GM21723 (cell line): ENCODE measurements at regions not wholly inside any gene's neighbourhood (a gene's known extent, or its start where the extent isn't known, plus 50 kb on each side); places are given as distances from the start of the nearest gene placed in this dataset.
"Not testable (repeated sequence)": the region's sequence is repeated elsewhere in the genome, so short reads cannot be mapped to it uniquely, and the experiment has no call there.

Source experiments
- ATAC-seq: cut with Tn5 transposase; IDR thresholded peaks from one replicate; pipeline ENCODE4 v1.9.1; 2021; ENCODE audit warnings: mild to moderate bottlenecking, moderate library complexity; ENCODE audit not compliant: unreplicated experiment

- ATAC-seq: not testable (repeated sequence)
Observed at GRCh38 chr22:23443905-23444304, 136.2 kb downstream of the IGLL1 start.

- ATAC-seq: not testable (repeated sequence)
Observed at GRCh38 chr22:23439581-23439980, 140.5 kb downstream of the IGLL1 start.

GRCh38 chr22:23438216-23438615 lies 141.9 kb downstream of the IGLL1 start:
- ATAC-seq: no peak

- no peak for ATAC-seq
Observed at GRCh38 chr22:23437779-23438178, 142.3 kb downstream of the IGLL1 start.

GRCh38 chr22:23437107-23437395 lies 143.0 kb downstream of the IGLL1 start:
- not testable (repeated sequence) for ATAC-seq

GRCh38 chr22:23436354-23437106 lies 143.6 kb downstream of the IGLL1 start:
- not testable (repeated sequence) for ATAC-seq

GRCh38 chr22:23435186-23435585 lies 144.9 kb downstream of the IGLL1 start:
- ATAC-seq: not testable (repeated sequence)

- not testable (repeated sequence) for ATAC-seq
Observed at GRCh38 chr22:23434198-23434830, 145.8 kb downstream of the IGLL1 start.

GRCh38 chr22:23433127-23434005 lies 146.7 kb downstream of the IGLL1 start:
- not testable (repeated sequence) for ATAC-seq

GRCh38 chr22:23432719-23433118 lies 147.4 kb downstream of the IGLL1 start:
- ATAC-seq: not testable (repeated sequence)

GRCh38 chr22:23431337-23432072 lies 148.6 kb downstream of the IGLL1 start:
- ATAC-seq: no peak

- not testable (repeated sequence) for ATAC-seq
Observed at GRCh38 chr22:23424551-23425068, 155.5 kb downstream of the IGLL1 start.

- ATAC-seq: no peak
Observed at GRCh38 chr22:23424031-23424430, 156.1 kb downstream of the IGLL1 start.

GRCh38 chr22:23422281-23422680 lies 157.8 kb downstream of the IGLL1 start:
- not testable (repeated sequence) for ATAC-seq

- ATAC-seq: not testable (repeated sequence)
Observed at GRCh38 chr22:23421300-23421699, 158.8 kb downstream of the IGLL1 start.

- ATAC-seq: no peak
Observed at GRCh38 chr22:23419931-23420330, 160.2 kb downstream of the IGLL1 start.

- no peak for ATAC-seq
Observed at GRCh38 chr22:23419171-23419570, 160.9 kb downstream of the IGLL1 start.

GRCh38 chr22:23418159-23418788 lies 161.8 kb downstream of the IGLL1 start:
- no peak for ATAC-seq

GRCh38 chr22:23417327-23417726 lies 162.8 kb downstream of the IGLL1 start:
- not testable (repeated sequence) for ATAC-seq

- not testable (repeated sequence) for ATAC-seq
Observed at GRCh38 chr22:23416169-23416690, 163.9 kb downstream of the IGLL1 start.
